IMR-90 (cell line): ENCODE measurements at regions not wholly inside any gene's neighbourhood (a gene's known extent, or its start where the extent isn't known, plus 50 kb on each side); places are given as distances from the start of the nearest gene placed in this dataset.

Source experiments
- CTCF ChIP-seq: conservative IDR thresholded peaks from 2 replicates; pipeline ENCODE4 v1.5.1; 2012; ENCODE audit warnings: mild to moderate bottlenecking, low read depth, low read length, improper control_type of control experiment
- MAZ ChIP-seq: IDR thresholded peaks from 2 replicates; pipeline ENCODE4 v1.6.1; 2012; ENCODE audit warnings: low read depth, mild to moderate bottlenecking, low read length, improper control_type of control experiment, moderate library complexity, borderline replicate concordance
- MXI1 ChIP-seq: IDR thresholded peaks from 2 replicates; pipeline ENCODE4 v1.6.1; 2012; ENCODE audit warnings: low read depth, mild to moderate bottlenecking, low read length, moderate library complexity, borderline replicate concordance
- NFE2L2 ChIP-seq: fragments of 150-350 bp; IDR thresholded peaks from 2 replicates; pipeline ENCODE4 v1.6.1; 2016; ENCODE audit warnings: low read depth, mild to moderate bottlenecking, low read length
- RAD21 ChIP-seq: IDR thresholded peaks from 2 replicates; pipeline ENCODE4 v1.6.1; 2012; ENCODE audit warnings: low read length, improper control_type of control experiment
- RFX5 ChIP-seq: IDR thresholded peaks from 2 replicates; pipeline ENCODE4 v1.8.0; 2012; ENCODE audit warnings: low read depth, mild to moderate bottlenecking, low read length, moderate library complexity

- TF ChIP-seq RFX5 (no peak), RAD21 (no peak), CTCF (no peak), MAZ (no peak), MXI1 (no peak), NFE2L2 (no peak)
Observed at GRCh38 chr5:174176511-174176910, 131.0 kb downstream of the NSG2 start.
